ENCODE measurements at regions not wholly inside any gene's neighbourhood (a gene's known extent, or its start where the extent isn't known, plus 50 kb on each side); places are given as distances from the start of the nearest gene placed in this dataset.

GRCh38 chr2:118671701-118672454, 175.6 kb downstream of the EN1 start:
- Histone ChIP-seq H3K27ac (no peak overlapping the region), H3K9ac (no peak overlapping the region), H3K4me2 (no peak overlapping the region)

GRCh38 chr2:118670838-118671237, 176.6 kb downstream of the EN1 start:
- Histone ChIP-seq H2AFZ (replicated peaks) (no peak overlapping the region), H3K36me3 (no peaks in the 10 kb centered on the region), H3K4me3 (no peak overlapping the region), H3K4me2 (no peak overlapping the region), H4K20me1 (ENCODE audit: low read depth) (no peaks in the 10 kb centered on the region), H3K9ac (no peak overlapping the region), H3K27me3 (no peaks in the 10 kb centered on the region), H3K27ac (no peak overlapping the region), H3K9me3 (ENCODE audit: low read depth) (no peaks in the 10 kb centered on the region), H3K4me1 (peaks cover 7% of the 10 kb centered on the region), H3K79me2 (ENCODE audit: low read depth) (no peaks in the 10 kb centered on the region), H3F3A (ENCODE audit: low read depth) (no peaks in the 10 kb centered on the region)
- no peak for TF ChIP-seq CTCF (IDR thresholded peaks at IDR 0.05)
- TF ChIP-seq EZH2 (IDR thresholded peaks at IDR 0.05): no peak
- TF ChIP-seq EZH2phosphoT487 (IDR thresholded peaks at IDR 0.05): no peak
- Mint-ChIP-seq H3K27me3 (ENCODE audit: insufficient read depth, low read depth) (peaks cover 6% of the 10 kb centered on the region), H3K27ac (no peak overlapping the region), H3K4me3 (no peak overlapping the region), H3K4me1 (peaks cover 28% of the 10 kb centered on the region), H3K36me3 (no peaks in the 10 kb centered on the region), H3K9me3 (no peaks in the 10 kb centered on the region)
- DNase-seq (ENCODE audit: low spot score): no peak

More at GRCh38 chr2:118671701-118672454, 175.6 kb downstream of the EN1 start:
- Mint-ChIP-seq H3K27me3 (ENCODE audit: insufficient read depth, low read depth) (peaks cover 6% of the 10 kb centered on the region), H3K4me1 (peaks cover 28% of the 10 kb centered on the region), H3K4me3 (no peak overlapping the region), H3K36me3 (no peaks in the 10 kb centered on the region), H3K9me3 (no peaks in the 10 kb centered on the region), H3K27ac (no peak overlapping the region)
- Histone ChIP-seq H3K9me3 (ENCODE audit: low read depth) (no peaks in the 10 kb centered on the region), H4K20me1 (ENCODE audit: low read depth) (no peaks in the 10 kb centered on the region), H3K4me1 (peaks cover 7% of the 10 kb centered on the region), H3K36me3 (no peaks in the 10 kb centered on the region), H3K4me3 (no peak overlapping the region), H3K27me3 (no peaks in the 10 kb centered on the region), H3F3A (ENCODE audit: low read depth) (no peaks in the 10 kb centered on the region), H3K79me2 (ENCODE audit: low read depth) (no peaks in the 10 kb centered on the region), H2AFZ (replicated peaks) (no peak overlapping the region)
- no peak for DNase-seq (ENCODE audit: low spot score)
- no peak for TF ChIP-seq CTCF (IDR thresholded peaks at IDR 0.05)
- TF ChIP-seq EZH2 (IDR thresholded peaks at IDR 0.05): no peak
- TF ChIP-seq EZH2phosphoT487 (IDR thresholded peaks at IDR 0.05): no peak

- Histone ChIP-seq H3K27me3 (no peaks in the 10 kb centered on the region), H3K4me1 (peaks cover 7% of the 10 kb centered on the region), H4K20me1 (ENCODE audit: low read depth) (no peaks in the 10 kb centered on the region), H3K79me2 (ENCODE audit: low read depth) (no peaks in the 10 kb centered on the region), H3K9me3 (ENCODE audit: low read depth) (no peaks in the 10 kb centered on the region), H3K4me2 (no peak overlapping the region), H3K4me3 (no peak overlapping the region), H2AFZ (replicated peaks) (no peak overlapping the region), H3K9ac (no peak overlapping the region), H3K27ac (no peak overlapping the region), H3F3A (ENCODE audit: low read depth) (no peaks in the 10 kb centered on the region), H3K36me3 (no peaks in the 10 kb centered on the region)
- H3K36me3 Mint-ChIP-seq: no peaks in the 10 kb centered on the region
- DNase-seq (ENCODE audit: low spot score): no peak
- H3K27me3 Mint-ChIP-seq (ENCODE audit: insufficient read depth, low read depth): peaks cover 4% of the 10 kb centered on the region
- no peak overlapping the region for H3K4me3 Mint-ChIP-seq
- H3K9me3 Mint-ChIP-seq: no peaks in the 10 kb centered on the region
- no peak for TF ChIP-seq EZH2 (IDR thresholded peaks at IDR 0.05)
- no peak for TF ChIP-seq EZH2phosphoT487 (IDR thresholded peaks at IDR 0.05)
- TF ChIP-seq CTCF (IDR thresholded peaks at IDR 0.05): no peak
- H3K27ac Mint-ChIP-seq: no peak overlapping the region
- peaks cover 28% of the 10 kb centered on the region for H3K4me1 Mint-ChIP-seq
These were observed 177.2 kb downstream of the EN1 start for GRCh38 chr2:118670276-118670675.

Measured in neural progenitor cell (in vitro differentiated cells).